ACC112 (cell line): ENCODE measurements at regions not wholly inside any gene's neighbourhood (a gene's known extent, or its start where the extent isn't known, plus 50 kb on each side); places are given as distances from the start of the nearest gene placed in this dataset.
A peak's percentile ranks its signal among the peaks of the same experiment; 100 is the strongest.

Experiments used
- H2AFZ ChIP-seq: fragments of 200-600 bp; sonication (generic); one replicate; pipeline ENCODE4 v1.6.0; 2017; ENCODE audit warnings: antibody characterized with exemption, low read length; ENCODE audit not compliant: unreplicated experiment
- H3K27ac ChIP-seq: fragments of 200-600 bp; sonication (generic); 2 replicates; pipeline ENCODE4 v1.5.1; 2014; ENCODE audit warnings: low read depth, mild to moderate bottlenecking, antibody characterized with exemption, low read length, moderate library complexity
- H3K27me3 ChIP-seq: fragments of 200-600 bp; sonication (generic); 2 replicates; pipeline ENCODE4 v1.6.1; 2014; ENCODE audit warnings: mild to moderate bottlenecking, antibody characterized with exemption, low read length, moderate library complexity, mixed read lengths; ENCODE audit not compliant: insufficient read depth
- H3K36me3 ChIP-seq: fragments of 200-600 bp; sonication (generic); 2 replicates; pipeline ENCODE4 v1.6.1; 2016; ENCODE audit warnings: mild to moderate bottlenecking, antibody characterized with exemption, low read length, moderate library complexity, mixed read lengths; ENCODE audit not compliant: insufficient read depth
- H3K4me1 ChIP-seq: fragments of 200-600 bp; sonication (generic); one replicate; pipeline ENCODE4 v1.6.1; 2016; ENCODE audit warnings: low read length, mixed read lengths; ENCODE audit not compliant: insufficient read depth, unreplicated experiment, control insufficient read depth
- H3K4me3 ChIP-seq: fragments of 200-600 bp; sonication (generic); 2 replicates; pipeline ENCODE4 v1.5.1; 2014; ENCODE audit warnings: mild to moderate bottlenecking, low read depth, low read length
- H3K79me2 ChIP-seq: fragments of 200-600 bp; sonication (generic); one replicate; pipeline ENCODE4 v1.6.0; 2016; ENCODE audit warnings: low read length; ENCODE audit not compliant: control insufficient read depth, unreplicated experiment, insufficient read depth

DNA sequence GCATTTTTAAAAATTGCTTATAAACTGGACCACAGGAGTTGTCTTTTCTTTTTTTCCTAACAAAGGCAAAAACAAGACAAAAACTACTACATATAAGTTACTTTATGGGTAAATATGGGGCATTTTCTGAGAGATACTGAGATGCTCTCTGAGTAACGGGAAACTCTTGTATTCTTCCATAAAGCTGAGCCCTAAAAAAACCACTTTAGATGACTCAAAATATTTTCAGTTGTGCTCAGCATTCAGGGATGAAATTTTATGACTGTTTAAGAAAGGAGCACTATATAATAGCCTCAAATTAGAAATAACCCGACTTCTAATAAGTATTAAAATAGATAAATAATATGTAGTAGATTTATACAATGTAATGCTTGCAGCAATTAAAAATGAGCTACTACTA is 644.5 kb downstream of the KCTD16 start:
- Histone ChIP-seq H3K4me3 (no peak overlapping the region), H3K4me1 (peaks cover 20% of the 10 kb centered on the region), H3K27me3 (no peaks in the 10 kb centered on the region), H3K36me3 (no peaks in the 10 kb centered on the region), H2AFZ (no peak overlapping the region), H3K79me2 (no peaks in the 10 kb centered on the region), H3K27ac (no peak overlapping the region)

DNA sequence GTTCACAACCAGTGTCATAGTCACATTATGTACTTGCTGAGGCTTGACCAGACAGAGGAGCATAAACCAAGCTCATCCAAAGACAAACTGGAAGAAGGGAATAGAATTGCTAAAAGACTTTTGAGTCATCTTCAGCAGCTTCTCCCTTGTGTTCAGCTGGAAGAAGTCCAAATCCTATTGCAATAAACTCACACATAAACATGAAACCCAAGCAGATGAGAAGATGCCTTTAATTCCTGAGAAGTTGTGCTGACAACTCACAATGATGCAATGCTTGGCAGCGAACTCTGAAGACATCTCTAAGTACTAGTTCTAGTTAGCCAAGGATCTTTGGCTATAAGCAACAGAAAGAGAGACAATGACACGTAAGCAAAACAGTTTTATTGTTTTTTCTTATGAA is 642.1 kb downstream of the KCTD16 start:
- peak overlapping the region; percentile 23; the same call in 1 of the 2 replicates for H3K4me3 ChIP-seq
- no peaks in the 10 kb centered on the region for H3K79me2 ChIP-seq
- H3K36me3 ChIP-seq: no peaks in the 10 kb centered on the region
- H3K4me1 ChIP-seq: peaks cover 20% of the 10 kb centered on the region
- H3K27ac ChIP-seq: peak overlapping the region; percentile 42
- peak overlapping the region; percentile 74 for H2AFZ ChIP-seq
- no peaks in the 10 kb centered on the region for H3K27me3 ChIP-seq

DNA sequence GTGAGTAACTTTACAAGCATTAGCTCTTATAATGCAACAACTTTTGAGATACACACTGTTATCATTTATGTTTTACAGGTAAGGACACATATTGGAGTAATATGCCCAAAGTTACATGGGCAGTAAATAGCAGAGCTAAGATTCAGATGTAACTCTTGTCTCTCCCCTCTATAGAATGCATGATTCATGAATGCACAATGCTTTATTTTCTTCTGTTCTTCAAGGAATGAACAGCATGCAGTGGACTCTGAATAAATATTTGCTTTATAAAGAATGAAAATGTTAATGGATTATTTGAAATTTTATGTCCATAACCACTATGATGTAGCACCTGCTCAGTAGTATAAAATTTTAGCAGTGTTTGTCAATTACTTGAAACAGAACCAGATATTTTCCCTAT is 629.5 kb downstream of the KCTD16 start:
- H3K27me3 ChIP-seq: no peaks in the 10 kb centered on the region
- no peaks in the 10 kb centered on the region for H3K79me2 ChIP-seq
- no peaks in the 10 kb centered on the region for H3K4me1 ChIP-seq
- no peak overlapping the region for H2AFZ ChIP-seq
- no peak overlapping the region for H3K4me3 ChIP-seq
- H3K27ac ChIP-seq: no peak overlapping the region
- H3K36me3 ChIP-seq: no peaks in the 10 kb centered on the region

GRCh38 chr5:144798595-144798994 is 627.9 kb downstream of the KCTD16 start:
- Histone ChIP-seq H3K27me3 (no peaks in the 10 kb centered on the region), H3K36me3 (no peaks in the 10 kb centered on the region), H3K27ac (no peak overlapping the region), H3K79me2 (no peaks in the 10 kb centered on the region), H3K4me1 (no peaks in the 10 kb centered on the region), H3K4me3 (no peak overlapping the region), H2AFZ (no peak overlapping the region)

DNA sequence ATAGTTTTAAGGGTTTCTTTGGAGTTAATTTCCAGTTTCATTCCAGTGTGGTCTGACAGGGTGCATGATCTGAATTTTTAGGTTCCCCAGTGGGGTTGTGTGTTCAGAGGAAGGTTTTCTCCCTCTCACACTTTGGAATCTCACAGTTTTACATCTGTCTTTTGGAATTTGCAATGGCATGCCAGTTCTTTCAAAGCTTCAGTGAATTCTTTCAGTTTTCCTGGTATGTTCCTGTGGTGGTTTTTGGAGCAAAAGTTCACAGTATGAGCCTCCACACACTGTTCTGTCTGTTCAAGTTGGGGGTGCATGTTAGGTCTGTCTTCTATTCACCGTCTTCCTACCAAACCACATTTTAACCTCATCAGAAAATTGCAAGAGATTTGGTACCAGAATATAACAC is 624.2 kb downstream of the KCTD16 start:
- Histone ChIP-seq H3K4me3 (no peak overlapping the region), H3K79me2 (no peaks in the 10 kb centered on the region), H3K36me3 (no peaks in the 10 kb centered on the region), H2AFZ (peak overlapping the region; percentile 58), H3K27me3 (no peaks in the 10 kb centered on the region), H3K4me1 (no peaks in the 10 kb centered on the region), H3K27ac (no peak overlapping the region)

- no peaks in the 10 kb centered on the region for H3K27me3 ChIP-seq
- no peaks in the 10 kb centered on the region for H3K4me1 ChIP-seq
- H3K36me3 ChIP-seq: no peaks in the 10 kb centered on the region
- no peaks in the 10 kb centered on the region for H3K79me2 ChIP-seq
- H3K27ac ChIP-seq: no peak overlapping the region
- H2AFZ ChIP-seq: no peak overlapping the region
- H3K4me3 ChIP-seq: no peak overlapping the region
Measured at GRCh38 chr5:144788556-144788955, 617.9 kb downstream of the KCTD16 start.

DNA sequence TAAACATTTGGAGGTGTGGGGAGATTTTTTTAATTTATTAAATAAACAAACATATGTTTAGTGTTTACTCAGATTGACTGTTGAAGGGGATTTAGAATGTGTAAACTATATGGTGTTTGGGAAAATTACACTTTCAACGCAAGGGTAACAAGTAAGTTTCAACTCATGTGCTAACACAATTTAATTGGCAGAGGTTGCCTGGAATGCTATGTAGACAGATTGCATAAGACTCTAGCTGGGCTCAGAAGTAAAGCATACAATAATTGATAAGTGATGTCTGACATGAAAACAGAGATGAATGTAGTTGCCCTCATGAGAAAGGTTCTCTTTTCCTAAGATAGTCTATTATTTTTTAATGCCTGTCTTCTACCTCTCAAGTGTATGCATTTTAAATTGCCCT is 617.4 kb downstream of the KCTD16 start:
- H3K4me3 ChIP-seq: no peak overlapping the region
- no peak overlapping the region for H3K27ac ChIP-seq
- H2AFZ ChIP-seq: no peak overlapping the region
- H3K4me1 ChIP-seq: no peaks in the 10 kb centered on the region
- no peaks in the 10 kb centered on the region for H3K36me3 ChIP-seq
- no peaks in the 10 kb centered on the region for H3K79me2 ChIP-seq
- H3K27me3 ChIP-seq: no peaks in the 10 kb centered on the region

GRCh38 chr5:144779368-144779767 is 608.7 kb downstream of the KCTD16 start:
- Histone ChIP-seq H2AFZ (no peak overlapping the region), H3K27ac (no peak overlapping the region), H3K79me2 (no peaks in the 10 kb centered on the region), H3K4me3 (no peak overlapping the region), H3K36me3 (no peaks in the 10 kb centered on the region), H3K27me3 (no peaks in the 10 kb centered on the region), H3K4me1 (peaks cover 6% of the 10 kb centered on the region)

GRCh38 chr5:144778561-144778960 is 607.9 kb downstream of the KCTD16 start:
- Histone ChIP-seq H3K36me3 (no peaks in the 10 kb centered on the region), H3K4me3 (no peak overlapping the region), H3K27ac (no peak overlapping the region), H2AFZ (no peak overlapping the region), H3K4me1 (peaks cover 6% of the 10 kb centered on the region), H3K27me3 (no peaks in the 10 kb centered on the region), H3K79me2 (no peaks in the 10 kb centered on the region)

DNA sequence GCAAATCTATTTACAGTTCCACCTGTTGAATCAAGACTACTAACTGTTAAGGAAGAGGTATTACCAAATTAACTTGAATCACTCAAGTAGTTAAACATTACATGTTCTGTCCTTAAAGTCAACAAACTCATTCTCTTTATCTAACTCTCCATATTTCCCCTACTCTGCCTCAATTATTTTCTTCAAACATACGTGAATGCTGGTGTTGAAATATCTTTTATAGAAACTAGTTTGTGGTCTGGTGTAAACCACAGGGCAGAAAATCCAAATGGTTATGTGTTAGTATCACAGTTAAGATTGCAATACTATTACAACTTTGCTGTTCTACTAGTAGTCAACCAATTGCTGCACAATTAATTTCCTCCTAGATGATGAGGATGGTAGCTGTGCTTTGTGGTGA is 603.5 kb downstream of the KCTD16 start:
- no peaks in the 10 kb centered on the region for H3K79me2 ChIP-seq
- H3K4me3 ChIP-seq: no peak overlapping the region
- H3K27ac ChIP-seq: no peak overlapping the region
- H3K27me3 ChIP-seq: no peaks in the 10 kb centered on the region
- no peaks in the 10 kb centered on the region for H3K36me3 ChIP-seq
- no peak overlapping the region for H2AFZ ChIP-seq
- H3K4me1 ChIP-seq: no peaks in the 10 kb centered on the region

GRCh38 chr5:144773628-144774027 is 603.0 kb downstream of the KCTD16 start:
- Histone ChIP-seq H3K36me3 (no peaks in the 10 kb centered on the region), H3K27ac (no peak overlapping the region), H3K27me3 (no peaks in the 10 kb centered on the region), H3K4me1 (no peaks in the 10 kb centered on the region), H2AFZ (no peak overlapping the region), H3K79me2 (no peaks in the 10 kb centered on the region), H3K4me3 (no peak overlapping the region)
